ENCODE measurements at regions not wholly inside any gene's neighbourhood (a gene's known extent, or its start where the extent isn't known, plus 50 kb on each side); places are given as distances from the start of the nearest gene placed in this dataset.

DNA sequence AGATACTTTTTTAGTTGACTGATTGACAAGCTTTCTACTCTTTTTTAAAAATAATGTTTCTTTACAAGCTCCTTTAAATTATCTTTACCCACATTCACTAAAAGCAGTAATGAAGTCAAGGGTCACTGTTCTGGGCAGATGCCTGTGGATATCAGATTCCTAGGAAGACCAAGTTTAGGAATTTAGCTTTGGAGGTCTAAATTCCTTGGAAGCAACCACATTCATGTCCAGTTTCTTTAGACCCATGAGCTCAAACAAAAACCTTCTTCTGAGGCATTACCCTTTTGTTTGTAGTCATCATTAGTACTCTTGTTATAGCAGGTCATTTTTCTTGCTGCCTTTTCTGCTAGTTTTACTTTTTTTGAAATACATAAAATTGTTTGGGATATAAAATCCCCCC lies 462.9 kb upstream of the JAG1 start:
- no peaks in the 10 kb centered on the region for H3F3A ChIP-seq (ENCODE audit: low read depth)
- no peak overlapping the region for H3K9ac ChIP-seq (ENCODE audit: low read depth, low read length, poor library complexity, severe bottlenecking)
- H3K27me3 ChIP-seq (ENCODE audit: insufficient read depth, low read length, poor library complexity, severe bottlenecking), result no peaks in the 10 kb centered on the region
- no peaks in the 10 kb centered on the region for H3K4me1 ChIP-seq (ENCODE audit: insufficient read depth, low read length, poor library complexity, severe bottlenecking)
- no peak overlapping the region for H2AFZ ChIP-seq (ENCODE audit: low read length)
- H3K4me3 ChIP-seq (ENCODE audit: low read length, poor library complexity, severe bottlenecking), result no peak overlapping the region
- H4K20me1 ChIP-seq (ENCODE audit: insufficient read depth, low read length, poor library complexity, severe bottlenecking), result no peaks in the 10 kb centered on the region
- H3K79me2 ChIP-seq (ENCODE audit: insufficient read depth, low read length), result no peaks in the 10 kb centered on the region
- no peaks in the 10 kb centered on the region for H3K9me3 ChIP-seq (ENCODE audit: insufficient read depth, low read depth, low read length)
- H3K9me2 ChIP-seq (replicated peaks; ENCODE audit: low read depth, low read length), result no peaks in the 10 kb centered on the region
- no peak for TF ChIP-seq EZH2phosphoT487 (IDR thresholded peaks at IDR 0.05; ENCODE audit: borderline replicate concordance)
- TF ChIP-seq, protein P1, sequence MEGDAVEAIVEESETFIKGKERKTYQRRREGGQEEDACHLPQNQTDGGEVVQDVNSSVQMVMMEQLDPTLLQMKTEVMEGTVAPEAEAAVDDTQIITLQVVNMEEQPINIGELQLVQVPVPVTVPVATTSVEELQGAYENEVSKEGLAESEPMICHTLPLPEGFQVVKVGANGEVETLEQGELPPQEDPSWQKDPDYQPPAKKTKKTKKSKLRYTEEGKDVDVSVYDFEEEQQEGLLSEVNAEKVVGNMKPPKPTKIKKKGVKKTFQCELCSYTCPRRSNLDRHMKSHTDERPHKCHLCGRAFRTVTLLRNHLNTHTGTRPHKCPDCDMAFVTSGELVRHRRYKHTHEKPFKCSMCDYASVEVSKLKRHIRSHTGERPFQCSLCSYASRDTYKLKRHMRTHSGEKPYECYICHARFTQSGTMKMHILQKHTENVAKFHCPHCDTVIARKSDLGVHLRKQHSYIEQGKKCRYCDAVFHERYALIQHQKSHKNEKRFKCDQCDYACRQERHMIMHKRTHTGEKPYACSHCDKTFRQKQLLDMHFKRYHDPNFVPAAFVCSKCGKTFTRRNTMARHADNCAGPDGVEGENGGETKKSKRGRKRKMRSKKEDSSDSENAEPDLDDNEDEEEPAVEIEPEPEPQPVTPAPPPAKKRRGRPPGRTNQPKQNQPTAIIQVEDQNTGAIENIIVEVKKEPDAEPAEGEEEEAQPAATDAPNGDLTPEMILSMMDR (conservative IDR thresholded peaks at IDR 0.05; ENCODE audit: low read length), result no peak
- no peaks in the 10 kb centered on the region for H3K36me3 ChIP-seq (ENCODE audit: insufficient read depth, low read length)
- H3K4me2 ChIP-seq (ENCODE audit: low read depth, low read length, poor library complexity, severe bottlenecking), result no peak overlapping the region

DNA sequence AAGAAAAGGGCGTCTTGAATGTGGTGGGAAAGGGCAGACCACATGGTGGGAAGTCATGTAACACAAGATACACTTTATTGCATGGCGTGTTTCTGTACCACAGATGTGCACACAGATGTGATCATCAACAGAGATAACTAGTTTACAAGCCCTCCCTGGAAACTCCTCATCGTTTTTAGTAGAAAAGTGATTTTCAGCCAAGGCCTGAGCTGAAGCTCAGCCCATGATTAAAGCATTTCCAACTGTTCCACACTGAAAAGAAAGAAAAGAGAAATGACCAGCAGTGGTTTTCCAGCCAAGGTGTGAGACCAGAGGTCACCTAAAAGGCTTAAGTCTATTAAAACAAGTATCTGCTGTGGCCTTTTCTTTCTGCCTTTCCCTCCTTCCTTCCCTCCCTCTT lies 463.9 kb upstream of the JAG1 start:
- no peak overlapping the region for H3K9ac ChIP-seq (ENCODE audit: low read depth, low read length, poor library complexity, severe bottlenecking)
- H3K4me2 ChIP-seq (ENCODE audit: low read depth, low read length, poor library complexity, severe bottlenecking), result no peak overlapping the region
- H3K4me1 ChIP-seq (ENCODE audit: insufficient read depth, low read length, poor library complexity, severe bottlenecking), result no peaks in the 10 kb centered on the region
- TF ChIP-seq EZH2phosphoT487 (IDR thresholded peaks at IDR 0.05; ENCODE audit: borderline replicate concordance), result no peak
- TF ChIP-seq, protein P1 (conservative IDR thresholded peaks at IDR 0.05; ENCODE audit: low read length), result no peak
- H4K20me1 ChIP-seq (ENCODE audit: insufficient read depth, low read length, poor library complexity, severe bottlenecking), result no peaks in the 10 kb centered on the region
- no peaks in the 10 kb centered on the region for H3K27me3 ChIP-seq (ENCODE audit: insufficient read depth, low read length, poor library complexity, severe bottlenecking)
- no peaks in the 10 kb centered on the region for H3K36me3 ChIP-seq (ENCODE audit: insufficient read depth, low read length)
- H3K9me3 ChIP-seq (ENCODE audit: insufficient read depth, low read depth, low read length), result no peaks in the 10 kb centered on the region
- H3K9me2 ChIP-seq (replicated peaks; ENCODE audit: low read depth, low read length), result no peaks in the 10 kb centered on the region
- no peaks in the 10 kb centered on the region for H3F3A ChIP-seq (ENCODE audit: low read depth)
- no peak overlapping the region for H2AFZ ChIP-seq (ENCODE audit: low read length)
- H3K4me3 ChIP-seq (ENCODE audit: low read length, poor library complexity, severe bottlenecking), result no peak overlapping the region
- H3K79me2 ChIP-seq (ENCODE audit: insufficient read depth, low read length), result no peaks in the 10 kb centered on the region

DNA sequence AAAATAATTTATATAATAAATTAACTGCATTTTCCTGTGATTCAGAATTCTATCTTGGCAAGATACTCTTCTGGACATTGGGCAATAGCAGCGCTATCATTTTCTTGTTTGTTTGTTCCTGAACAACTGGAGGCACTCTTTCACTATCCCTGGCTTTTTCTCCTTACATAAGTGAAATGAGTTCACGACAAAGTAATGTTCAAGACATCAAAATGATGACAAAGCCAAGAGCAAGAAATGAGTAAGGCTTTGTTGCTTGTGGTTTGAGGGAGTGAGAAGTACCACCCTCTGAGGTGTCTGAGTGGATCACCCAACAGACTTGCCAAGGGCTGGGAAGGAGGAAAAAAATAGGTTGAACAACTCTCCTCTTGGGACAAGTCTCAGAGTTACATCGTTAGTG lies 466.6 kb upstream of the JAG1 start:
- Histone ChIP-seq H3K9me3 (ENCODE audit: insufficient read depth, low read depth, low read length) (no peaks in the 10 kb centered on the region), H2AFZ (ENCODE audit: low read length) (no peak overlapping the region), H3K4me2 (ENCODE audit: low read depth, low read length, poor library complexity, severe bottlenecking) (no peak overlapping the region), H4K20me1 (ENCODE audit: insufficient read depth, low read length, poor library complexity, severe bottlenecking) (no peaks in the 10 kb centered on the region), H3K4me3 (ENCODE audit: low read length, poor library complexity, severe bottlenecking) (no peak overlapping the region), H3K36me3 (ENCODE audit: insufficient read depth, low read length) (no peaks in the 10 kb centered on the region), H3K9me2 (replicated peaks; ENCODE audit: low read depth, low read length) (no peaks in the 10 kb centered on the region), H3K9ac (ENCODE audit: low read depth, low read length, poor library complexity, severe bottlenecking) (no peak overlapping the region), H3K4me1 (ENCODE audit: insufficient read depth, low read length, poor library complexity, severe bottlenecking) (no peaks in the 10 kb centered on the region), H3K27me3 (ENCODE audit: insufficient read depth, low read length, poor library complexity, severe bottlenecking) (no peaks in the 10 kb centered on the region), H3F3A (ENCODE audit: low read depth) (no peaks in the 10 kb centered on the region), H3K79me2 (ENCODE audit: insufficient read depth, low read length) (no peaks in the 10 kb centered on the region)
- no peak for TF ChIP-seq EZH2phosphoT487 (IDR thresholded peaks at IDR 0.05; ENCODE audit: borderline replicate concordance)
- TF ChIP-seq, protein P1 (conservative IDR thresholded peaks at IDR 0.05; ENCODE audit: low read length), result no peak
